ENCODE measurements at regions not wholly inside any gene's neighbourhood (a gene's known extent, or its start where the extent isn't known, plus 50 kb on each side); places are given as distances from the start of the nearest gene placed in this dataset.

GRCh38 chr16:55091871-55092230 lies 161.2 kb downstream of the IRX5 start:
- no peak for TF ChIP-seq CTCF (IDR thresholded peaks at IDR 0.05)

GRCh38 chr16:55100100-55100499 lies 169.4 kb downstream of the IRX5 start:
- TF ChIP-seq CTCF (IDR thresholded peaks at IDR 0.05), result no peak

- no peak for TF ChIP-seq CTCF (IDR thresholded peaks at IDR 0.05)
Measured at GRCh38 chr16:55101026-55101425, 170.4 kb downstream of the IRX5 start.

GRCh38 chr16:55102077-55102476 lies 171.4 kb downstream of the IRX5 start:
- no peak for TF ChIP-seq CTCF (IDR thresholded peaks at IDR 0.05)

GRCh38 chr16:55102531-55102930 lies 171.9 kb downstream of the IRX5 start:
- no peak for TF ChIP-seq CTCF (IDR thresholded peaks at IDR 0.05)

GRCh38 chr16:55107851-55108250 lies 177.2 kb downstream of the IRX5 start:
- TF ChIP-seq CTCF (IDR thresholded peaks at IDR 0.05), result no peak

GRCh38 chr16:55113210-55113609 lies 182.5 kb downstream of the IRX5 start:
- no peak for TF ChIP-seq CTCF (IDR thresholded peaks at IDR 0.05)

- TF ChIP-seq CTCF (IDR thresholded peaks at IDR 0.05), result no peak
Measured at GRCh38 chr16:55115506-55115905, 184.8 kb downstream of the IRX5 start.

Measured in LNCAP (cell line).